ENCODE measurements at regions not wholly inside any gene's neighbourhood (a gene's known extent, or its start where the extent isn't known, plus 50 kb on each side); places are given as distances from the start of the nearest gene placed in this dataset.

- TF ChIP-seq CTCF (IDR thresholded peaks at IDR 0.05) (no peak), ZFX (IDR thresholded peaks at IDR 0.05; ENCODE audit: borderline replicate concordance) (no peak)
Measured at GRCh38 chr4:37146260-37146659, 98.3 kb upstream of the NWD2 start.
